ENCODE measurements at regions not wholly inside any gene's neighbourhood (a gene's known extent, or its start where the extent isn't known, plus 50 kb on each side); places are given as distances from the start of the nearest gene placed in this dataset.

DNA sequence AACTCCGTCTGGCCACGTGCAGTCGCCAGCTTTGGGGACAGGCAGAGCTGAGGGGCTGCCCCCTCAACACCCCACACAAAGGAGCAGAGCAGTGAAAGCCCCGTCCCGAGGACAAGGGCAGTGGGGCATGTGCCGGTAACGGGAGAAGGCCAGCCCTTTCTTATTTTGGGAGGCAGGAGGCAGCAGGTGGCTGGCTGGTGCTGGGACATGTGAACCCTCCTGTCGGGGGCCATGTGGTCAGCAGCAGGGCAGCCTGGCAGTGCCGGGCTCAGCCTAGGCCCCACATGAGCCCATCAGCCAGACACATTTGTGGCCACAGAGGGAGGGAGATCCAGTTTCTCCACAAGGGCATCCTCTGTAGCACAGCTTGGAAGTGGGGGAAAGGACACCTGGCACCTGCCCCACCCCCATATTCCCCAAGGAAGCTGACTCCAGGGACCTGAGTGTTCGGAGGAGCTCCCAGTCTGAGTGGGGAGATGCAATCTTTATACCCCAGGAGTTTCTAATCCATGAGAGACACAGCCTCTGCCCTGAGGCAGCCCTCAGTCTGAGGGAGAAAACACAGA is 137.6 kb downstream of the MRPL14 start:
- no peak overlapping the region for H3K27ac ChIP-seq
- TF ChIP-seq CTCF (IDR thresholded peaks at IDR 0.05): no peak

DNA sequence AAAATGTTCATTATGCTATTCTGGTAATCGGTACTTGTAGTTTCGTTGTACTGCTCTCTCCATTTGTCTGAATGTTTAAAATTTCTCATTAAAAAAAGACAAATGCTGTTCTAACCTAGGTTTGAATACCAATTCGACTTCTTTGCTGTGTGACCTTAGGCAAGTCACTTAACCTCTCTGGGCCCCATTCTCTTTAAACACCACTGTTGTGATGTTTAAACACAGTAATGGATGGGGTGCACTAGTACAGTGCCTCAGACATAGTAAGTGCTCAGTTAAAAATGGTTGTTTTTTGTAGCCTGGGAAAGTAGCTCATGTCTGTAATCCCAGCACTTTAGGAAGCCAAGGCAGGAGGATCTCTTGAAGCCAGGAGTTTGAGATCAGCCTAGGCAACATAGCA is 138.5 kb downstream of the MRPL14 start:
- DNase-seq (ENCODE audit: low spot score): no peak
- Histone ChIP-seq H3K4me3 (no peak overlapping the region), H3K27ac (no peak overlapping the region)
- no peak for TF ChIP-seq CTCF (IDR thresholded peaks at IDR 0.05)

More for the DNA sequence above, 137.6 kb downstream of the MRPL14 start:
- H3K4me3 ChIP-seq: no peak overlapping the region
- DNase-seq (ENCODE audit: low spot score): no peak

- no peak for TF ChIP-seq CTCF (IDR thresholded peaks at IDR 0.05)
- Histone ChIP-seq H3K27ac (no peak overlapping the region), H3K4me3 (no peak overlapping the region)
- no peak for DNase-seq (ENCODE audit: low spot score)
Measured at GRCh38 chr6:43987838-43988439, 139.3 kb downstream of the MRPL14 start.

- no peak for TF ChIP-seq CTCF (IDR thresholded peaks at IDR 0.05)
- DNase-seq (ENCODE audit: low spot score): no peak
Measured at GRCh38 chr6:43986177-43986825, 141.0 kb downstream of the MRPL14 start.

DNA sequence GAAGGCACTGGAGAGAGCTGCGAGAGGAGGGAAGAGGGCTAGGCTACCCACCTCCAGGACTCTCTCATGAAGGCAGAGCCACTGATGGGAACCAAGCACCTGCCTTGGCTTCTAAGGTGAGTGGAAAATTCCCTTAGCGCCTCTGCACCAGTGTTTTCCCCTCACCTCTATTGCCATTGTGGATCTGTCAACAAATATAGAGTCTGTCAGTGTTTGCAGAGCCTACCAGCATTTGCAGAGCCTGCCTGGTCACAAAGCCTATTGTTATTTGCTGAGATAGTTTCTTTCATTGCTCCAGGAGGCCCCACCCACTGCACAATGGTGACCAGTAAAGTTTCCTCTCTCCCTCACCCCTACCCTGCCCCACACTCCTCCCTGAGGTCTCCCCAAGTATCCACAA is 141.9 kb downstream of the MRPL14 start:
- no peak overlapping the region for H3K27ac ChIP-seq
- TF ChIP-seq CTCF (IDR thresholded peaks at IDR 0.05): no peak
- H3K4me3 ChIP-seq: no peak overlapping the region
- DNase-seq (ENCODE audit: low spot score): no peak

More at GRCh38 chr6:43986177-43986825, 141.0 kb downstream of the MRPL14 start:
- H3K27ac ChIP-seq: no peak overlapping the region
- no peak overlapping the region for H3K4me3 ChIP-seq

DNA sequence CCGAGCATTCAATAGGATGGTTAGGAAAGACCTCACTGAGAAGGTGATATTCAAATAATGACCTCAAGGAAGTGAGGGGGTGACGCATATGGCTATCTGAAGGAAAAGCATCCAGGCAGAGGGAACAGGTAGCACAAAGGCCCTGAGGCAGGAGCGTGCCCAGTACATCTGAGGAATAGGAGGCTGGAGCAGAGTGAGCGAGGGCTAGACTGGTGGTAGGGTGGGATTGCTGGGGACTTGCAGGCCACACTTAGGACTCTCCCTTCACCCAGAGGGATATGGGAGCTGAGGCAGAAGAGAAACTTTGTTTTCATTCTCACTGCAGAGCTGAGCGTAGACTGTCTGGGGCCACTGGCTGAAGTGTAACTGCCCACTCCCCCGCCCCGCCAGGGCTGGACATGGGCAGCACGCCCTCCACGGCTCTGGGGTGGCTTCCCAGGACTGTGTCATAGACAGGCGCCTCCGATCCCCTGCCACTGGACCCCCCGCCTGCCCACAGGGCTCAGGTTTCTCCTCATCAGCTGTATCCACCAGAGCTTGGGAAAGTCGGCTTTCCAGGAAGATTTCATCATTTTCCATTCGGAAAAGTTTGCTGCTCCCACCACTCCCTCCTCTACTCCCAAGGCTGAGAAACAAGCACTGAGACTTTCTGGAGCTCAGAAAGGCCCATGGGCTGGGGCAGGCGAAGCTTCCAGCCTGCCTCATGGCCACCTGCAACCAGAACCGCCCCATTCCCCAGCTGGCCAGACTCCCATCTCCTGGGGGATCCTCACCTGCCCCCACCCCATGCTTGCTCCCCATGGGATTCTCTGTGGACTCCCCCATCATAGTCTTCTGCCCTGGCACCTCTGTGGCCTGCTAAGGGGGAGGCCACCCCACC is 142.6 kb downstream of the MRPL14 start:
- Histone ChIP-seq H3K27ac (peak overlapping the region in 1 of 2 donors; percentile 1), H3K4me3 (no peak overlapping the region)
- DNase-seq (ENCODE audit: low spot score): no peak
- TF ChIP-seq CTCF (IDR thresholded peaks at IDR 0.05): no peak

Data from coronary artery (tissue), 2 donors.